Breast epithelium (tissue), 3 donors: ENCODE measurements at regions not wholly inside any gene's neighbourhood (a gene's known extent, or its start where the extent isn't known, plus 50 kb on each side); places are given as distances from the start of the nearest gene placed in this dataset.

Source experiments
- POLR2A ChIP-seq: fragments of 450-650 bp; IDR thresholded peaks from one replicate; pipeline ENCODE4 v1.6.1; 2016; ENCODE audit warnings: antibody characterized with exemption, mild to moderate bottlenecking, moderate library complexity
- POLR2AphosphoS5 ChIP-seq, 3 donors: sonication (generic); formaldehyde crosslinking; IDR thresholded peaks; one replicate each; pipeline ENCODE4 v1.6.1; 2017; ENCODE audit warnings: antibody characterized with exemption in 3 of 3
- TF ChIP-seq, protein P1 (sequence below), 3 donors: fragments of 450-650 bp; IDR thresholded peaks; one replicate each; pipeline ENCODE4 v1.5.1; 2016 to 2017; ENCODE audit warnings: antibody characterized with exemption in 3 of 3, mild to moderate bottlenecking in 3 of 3, moderate library complexity in 3 of 3

DNA sequence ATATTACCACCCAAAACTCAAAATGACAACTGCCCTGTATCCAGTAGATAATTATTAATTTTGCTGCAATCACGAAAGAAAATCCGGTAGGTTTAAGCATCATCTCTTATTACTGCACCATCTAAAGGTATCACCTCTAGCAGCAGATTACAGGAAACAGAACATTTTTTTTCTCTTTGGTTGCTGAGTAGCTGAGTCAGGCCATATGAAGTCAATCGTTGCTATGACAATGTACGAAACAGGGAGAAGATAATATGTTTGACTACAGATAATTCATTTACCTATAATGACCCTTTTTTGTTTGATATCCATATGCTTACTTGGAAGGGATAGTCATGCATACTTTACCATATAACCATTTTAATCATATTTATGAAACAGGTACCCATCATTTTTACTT lies 831.6 kb upstream of the CHAC2 start:
- TF ChIP-seq, protein P1, sequence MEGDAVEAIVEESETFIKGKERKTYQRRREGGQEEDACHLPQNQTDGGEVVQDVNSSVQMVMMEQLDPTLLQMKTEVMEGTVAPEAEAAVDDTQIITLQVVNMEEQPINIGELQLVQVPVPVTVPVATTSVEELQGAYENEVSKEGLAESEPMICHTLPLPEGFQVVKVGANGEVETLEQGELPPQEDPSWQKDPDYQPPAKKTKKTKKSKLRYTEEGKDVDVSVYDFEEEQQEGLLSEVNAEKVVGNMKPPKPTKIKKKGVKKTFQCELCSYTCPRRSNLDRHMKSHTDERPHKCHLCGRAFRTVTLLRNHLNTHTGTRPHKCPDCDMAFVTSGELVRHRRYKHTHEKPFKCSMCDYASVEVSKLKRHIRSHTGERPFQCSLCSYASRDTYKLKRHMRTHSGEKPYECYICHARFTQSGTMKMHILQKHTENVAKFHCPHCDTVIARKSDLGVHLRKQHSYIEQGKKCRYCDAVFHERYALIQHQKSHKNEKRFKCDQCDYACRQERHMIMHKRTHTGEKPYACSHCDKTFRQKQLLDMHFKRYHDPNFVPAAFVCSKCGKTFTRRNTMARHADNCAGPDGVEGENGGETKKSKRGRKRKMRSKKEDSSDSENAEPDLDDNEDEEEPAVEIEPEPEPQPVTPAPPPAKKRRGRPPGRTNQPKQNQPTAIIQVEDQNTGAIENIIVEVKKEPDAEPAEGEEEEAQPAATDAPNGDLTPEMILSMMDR (IDR thresholded peaks at IDR 0.05) = no peak
- no peak for TF ChIP-seq POLR2AphosphoS5 (IDR thresholded peaks at IDR 0.05)
- TF ChIP-seq POLR2A = no peak
